ENCODE measurements at regions not wholly inside any gene's neighbourhood (a gene's known extent, or its start where the extent isn't known, plus 50 kb on each side); places are given as distances from the start of the nearest gene placed in this dataset.

- no peak for DNase-seq
- CTCF ChIA-PET: no interaction called here
- Mint-ChIP-seq H3K27me3 (no peaks in the 10 kb centered on the region), H3K27ac (no peak overlapping the region), H3K36me3 (ENCODE audit: low read depth) (no peaks in the 10 kb centered on the region), H3K4me1 (no peaks in the 10 kb centered on the region), H3K9me3 (no peaks in the 10 kb centered on the region), H3K4me3 (no peak overlapping the region)
- POLR2A ChIA-PET: no interaction called here
Observed at GRCh38 chr16:73536931-73537330, 489.0 kb upstream of the ZFHX3 start.

- Mint-ChIP-seq H3K27me3 (no peaks in the 10 kb centered on the region), H3K9me3 (no peaks in the 10 kb centered on the region), H3K4me3 (no peak overlapping the region), H3K36me3 (ENCODE audit: low read depth) (no peaks in the 10 kb centered on the region), H3K27ac (no peak overlapping the region), H3K4me1 (no peaks in the 10 kb centered on the region)
- DNase-seq: no peak
- ChIA-PET CTCF (interaction anchor here (0.7 kb wide), 1 partner anchor 182 kb away, joined by 3 read pairs; no protein-coding TSS in a partner anchor), POLR2A (no interaction called here)
Observed at GRCh38 chr16:73531021-73531420, 483.1 kb upstream of the ZFHX3 start.

- ChIA-PET POLR2A (no interaction called here), CTCF (no interaction called here)
- no peak for DNase-seq
- Mint-ChIP-seq H3K4me1 (no peaks in the 10 kb centered on the region), H3K27me3 (no peaks in the 10 kb centered on the region), H3K27ac (no peak overlapping the region), H3K36me3 (ENCODE audit: low read depth) (no peaks in the 10 kb centered on the region), H3K4me3 (no peak overlapping the region), H3K9me3 (no peaks in the 10 kb centered on the region)
Observed at GRCh38 chr16:73530529-73530928, 482.6 kb upstream of the ZFHX3 start.

- ChIA-PET POLR2A (no interaction called here), CTCF (interaction anchor here (0.6 kb wide), 1 partner anchor 122 kb away, joined by 4 read pairs; no protein-coding TSS in a partner anchor)
- no peaks in the 10 kb centered on the region for H3K27me3 Mint-ChIP-seq
- no peak overlapping the region for H3K4me3 Mint-ChIP-seq
- H3K27ac Mint-ChIP-seq: no peak overlapping the region
- H3K36me3 Mint-ChIP-seq (ENCODE audit: low read depth): no peaks in the 10 kb centered on the region
- no peaks in the 10 kb centered on the region for H3K9me3 Mint-ChIP-seq
- DNase-seq: no peak
- H3K4me1 Mint-ChIP-seq: no peaks in the 10 kb centered on the region
Observed at GRCh38 chr16:73529303-73530012, 481.5 kb upstream of the ZFHX3 start.

GRCh38 chr16:73527187-73527586 lies 479.3 kb upstream of the ZFHX3 start:
- POLR2A ChIA-PET: no interaction called here
- Mint-ChIP-seq H3K27me3 (no peaks in the 10 kb centered on the region), H3K9me3 (no peaks in the 10 kb centered on the region), H3K36me3 (ENCODE audit: low read depth) (no peaks in the 10 kb centered on the region), H3K27ac (no peak overlapping the region), H3K4me3 (no peak overlapping the region), H3K4me1 (no peaks in the 10 kb centered on the region)
- CTCF ChIA-PET: no interaction called here
- no peak for DNase-seq

GRCh38 chr16:73526011-73526804 lies 478.3 kb upstream of the ZFHX3 start:
- ChIA-PET POLR2A (no interaction called here), CTCF (no interaction called here)
- DNase-seq: no peak
- H3K4me1 Mint-ChIP-seq: no peaks in the 10 kb centered on the region
- no peaks in the 10 kb centered on the region for H3K36me3 Mint-ChIP-seq (ENCODE audit: low read depth)
- no peaks in the 10 kb centered on the region for H3K9me3 Mint-ChIP-seq
- no peak overlapping the region for H3K27ac Mint-ChIP-seq
- no peak overlapping the region for H3K4me3 Mint-ChIP-seq
- no peaks in the 10 kb centered on the region for H3K27me3 Mint-ChIP-seq

- Mint-ChIP-seq H3K27me3 (no peaks in the 10 kb centered on the region), H3K27ac (peak overlapping the region; percentile 21), H3K4me1 (no peaks in the 10 kb centered on the region), H3K4me3 (no peak overlapping the region), H3K9me3 (no peaks in the 10 kb centered on the region), H3K36me3 (ENCODE audit: low read depth) (no peaks in the 10 kb centered on the region)
- CTCF ChIA-PET: no interaction called here
- no peak for DNase-seq
- POLR2A ChIA-PET: no interaction called here
Observed at GRCh38 chr16:73523209-73523608, 475.3 kb upstream of the ZFHX3 start.

GRCh38 chr16:73521499-73521898 lies 473.6 kb upstream of the ZFHX3 start:
- no peak overlapping the region for H3K4me3 Mint-ChIP-seq
- CTCF ChIA-PET: interaction anchor here (0.6 kb wide), 1 partner anchor 143 kb away, joined by 3 read pairs; no protein-coding TSS in a partner anchor
- peaks cover 2% of the 10 kb centered on the region for H3K9me3 Mint-ChIP-seq
- no peaks in the 10 kb centered on the region for H3K4me1 Mint-ChIP-seq
- no peaks in the 10 kb centered on the region for H3K27me3 Mint-ChIP-seq
- H3K36me3 Mint-ChIP-seq (ENCODE audit: low read depth): no peaks in the 10 kb centered on the region
- POLR2A ChIA-PET: no interaction called here
- no peak overlapping the region for H3K27ac Mint-ChIP-seq
- DNase-seq: no peak

- Mint-ChIP-seq H3K9me3 (peaks cover 2% of the 10 kb centered on the region), H3K4me3 (no peak overlapping the region), H3K4me1 (no peaks in the 10 kb centered on the region), H3K27ac (no peak overlapping the region), H3K27me3 (no peaks in the 10 kb centered on the region), H3K36me3 (ENCODE audit: low read depth) (no peaks in the 10 kb centered on the region)
- ChIA-PET POLR2A (no interaction called here), CTCF (no interaction called here)
- no peak for DNase-seq
Observed at GRCh38 chr16:73515616-73516015, 467.7 kb upstream of the ZFHX3 start.

GRCh38 chr16:73510852-73511251 lies 462.9 kb upstream of the ZFHX3 start:
- DNase-seq: no peak
- CTCF ChIA-PET: no interaction called here
- POLR2A ChIA-PET: no interaction called here
- H3K36me3 Mint-ChIP-seq (ENCODE audit: low read depth): no peaks in the 10 kb centered on the region
- no peaks in the 10 kb centered on the region for H3K4me1 Mint-ChIP-seq
- H3K27ac Mint-ChIP-seq: no peak overlapping the region
- H3K27me3 Mint-ChIP-seq: no peaks in the 10 kb centered on the region
- H3K4me3 Mint-ChIP-seq: no peak overlapping the region
- H3K9me3 Mint-ChIP-seq: no peaks in the 10 kb centered on the region

- no peak overlapping the region for H3K4me3 Mint-ChIP-seq
- CTCF ChIA-PET: no interaction called here
- no peak overlapping the region for H3K27ac Mint-ChIP-seq
- no peaks in the 10 kb centered on the region for H3K36me3 Mint-ChIP-seq (ENCODE audit: low read depth)
- no peaks in the 10 kb centered on the region for H3K9me3 Mint-ChIP-seq
- no peak for DNase-seq
- H3K27me3 Mint-ChIP-seq: no peaks in the 10 kb centered on the region
- no peaks in the 10 kb centered on the region for H3K4me1 Mint-ChIP-seq
- POLR2A ChIA-PET: no interaction called here
Observed at GRCh38 chr16:73506568-73507056, 458.7 kb upstream of the ZFHX3 start.

GRCh38 chr16:73505577-73505976 lies 457.6 kb upstream of the ZFHX3 start:
- Mint-ChIP-seq H3K27ac (no peak overlapping the region), H3K4me3 (no peak overlapping the region), H3K36me3 (ENCODE audit: low read depth) (no peaks in the 10 kb centered on the region), H3K27me3 (no peaks in the 10 kb centered on the region), H3K9me3 (no peaks in the 10 kb centered on the region), H3K4me1 (no peaks in the 10 kb centered on the region)
- POLR2A ChIA-PET: no interaction called here
- CTCF ChIA-PET: interaction anchor here (0.7 kb wide), 1 partner anchor 243 kb away, joined by 4 read pairs; no protein-coding TSS in a partner anchor
- DNase-seq: no peak

GRCh38 chr16:73504591-73505575 lies 457.0 kb upstream of the ZFHX3 start:
- Mint-ChIP-seq H3K4me3 (no peak overlapping the region), H3K4me1 (no peaks in the 10 kb centered on the region), H3K9me3 (no peaks in the 10 kb centered on the region), H3K36me3 (ENCODE audit: low read depth) (no peaks in the 10 kb centered on the region), H3K27ac (no peak overlapping the region), H3K27me3 (no peaks in the 10 kb centered on the region)
- ChIA-PET CTCF (interaction anchor here (0.6 to 0.7 kb wide), 2 partner anchors 242 to 1298 kb away, joined by 3 to 4 read pairs; no protein-coding TSS in a partner anchor), POLR2A (no interaction called here)
- DNase-seq: no peak
